Thyroid gland (tissue), 4 donors: ENCODE measurements at regions not wholly inside any gene's neighbourhood (a gene's known extent, or its start where the extent isn't known, plus 50 kb on each side); places are given as distances from the start of the nearest gene placed in this dataset.

ENCODE experiments used
- CTCF ChIP-seq, 6 experiments: fragments of 200-600 bp in 3 of 6; fragments of 450-650 bp in 3 of 6; sonication (generic) in 3 of 6; IDR thresholded peaks; one replicate each; pipeline ENCODE4 v1.5.1; 2016 to 2019; ENCODE audit warnings: antibody characterized with exemption in 6 of 6, mild to moderate bottlenecking in 2 of 6, inconsistent platforms in 1 of 6, moderate library complexity in 1 of 6
- POLR2A ChIP-seq, 2 donors: fragments of 450-650 bp; IDR thresholded peaks; one replicate each; pipeline ENCODE4 v1.6.1; 2017; ENCODE audit warnings: antibody characterized with exemption in 2 of 2, mild to moderate bottlenecking in 2 of 2, moderate library complexity in 1 of 2

DNA sequence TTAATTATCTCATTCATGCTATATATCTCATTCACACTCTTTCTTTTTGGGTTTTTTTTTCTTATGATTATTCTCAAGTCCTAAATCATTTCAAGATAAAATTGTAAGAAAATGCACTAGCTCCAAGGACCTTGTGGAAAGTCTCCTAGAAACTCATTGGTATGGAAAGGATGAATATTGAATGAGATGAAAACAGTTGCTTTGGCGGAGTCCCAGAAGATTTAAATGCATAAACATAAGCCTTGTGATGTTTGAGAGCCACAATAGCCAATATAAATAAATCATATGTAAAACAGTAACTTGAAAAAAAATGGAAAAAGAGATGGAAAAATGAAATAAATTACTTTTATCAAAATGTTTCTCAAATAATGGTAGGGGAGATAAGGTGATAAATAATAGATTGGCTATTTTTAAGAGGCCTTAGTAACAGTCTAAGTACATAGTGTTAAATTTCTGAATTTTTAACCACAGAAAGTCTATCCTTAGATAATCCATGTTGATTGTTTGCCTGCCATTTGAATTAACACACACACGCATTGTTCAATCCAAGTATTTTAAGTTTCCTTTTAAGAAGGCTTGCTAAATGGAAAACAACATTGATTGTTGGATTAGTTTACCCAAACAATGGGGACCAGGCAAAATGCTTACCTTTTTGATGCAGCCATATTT lies 81.1 kb upstream of the CD2AP start:
- TF ChIP-seq CTCF (IDR thresholded peaks at IDR 0.05) = no peak
- no peak for TF ChIP-seq POLR2A (IDR thresholded peaks at IDR 0.05)
